ENCODE measurements at regions not wholly inside any gene's neighbourhood (a gene's known extent, or its start where the extent isn't known, plus 50 kb on each side); places are given as distances from the start of the nearest gene placed in this dataset.
"Not testable (repeated sequence)": the region's sequence is repeated elsewhere in the genome, so short reads cannot be mapped to it uniquely, and the experiment has no call there.

- in situ Hi-C loops (cut with HindIII; ENCODE audit: low pct_unique_long_range_greater_than_20kb, low sequenced_read_pairs): no loop called here
- no peak for DNase-seq (ENCODE audit: low read depth)
Observed at GRCh38 chr13:71382285-71382684, 484.7 kb downstream of the DACH1 start.

GRCh38 chr13:71380191-71380590 lies 486.8 kb downstream of the DACH1 start:
- no peak for DNase-seq (ENCODE audit: low read depth)

GRCh38 chr13:71378961-71379905 lies 487.8 kb downstream of the DACH1 start:
- in situ Hi-C loops (cut with HindIII; ENCODE audit: low pct_unique_long_range_greater_than_20kb, low sequenced_read_pairs): no loop called here

More at GRCh38 chr13:71380191-71380590, 486.8 kb downstream of the DACH1 start:
- in situ Hi-C loops (cut with HindIII; ENCODE audit: low pct_unique_long_range_greater_than_20kb, low sequenced_read_pairs): no loop called here

GRCh38 chr13:71374471-71375049 lies 492.4 kb downstream of the DACH1 start:
- no peak for DNase-seq (ENCODE audit: low read depth)
- in situ Hi-C loops (cut with HindIII; ENCODE audit: low pct_unique_long_range_greater_than_20kb, low sequenced_read_pairs): no loop called here

More at GRCh38 chr13:71378961-71379905, 487.8 kb downstream of the DACH1 start:
- DNase-seq (ENCODE audit: low read depth): no peak

GRCh38 chr13:71368336-71368735 lies 498.7 kb downstream of the DACH1 start:
- DNase-seq (ENCODE audit: low read depth): no peak
- in situ Hi-C loops (cut with HindIII; ENCODE audit: low pct_unique_long_range_greater_than_20kb, low sequenced_read_pairs): no loop called here

- in situ Hi-C loops (cut with HindIII; ENCODE audit: low pct_unique_long_range_greater_than_20kb, low sequenced_read_pairs): no loop called here
- no peak for DNase-seq (ENCODE audit: low read depth)
Observed at GRCh38 chr13:71360041-71360440, 507.0 kb downstream of the DACH1 start.

GRCh38 chr13:71359641-71360040 lies 507.4 kb downstream of the DACH1 start:
- no peak for DNase-seq (ENCODE audit: low read depth)
- in situ Hi-C loops (cut with HindIII; ENCODE audit: low pct_unique_long_range_greater_than_20kb, low sequenced_read_pairs): no loop called here

- in situ Hi-C loops (cut with HindIII; ENCODE audit: low pct_unique_long_range_greater_than_20kb, low sequenced_read_pairs): no loop called here
- DNase-seq (ENCODE audit: low read depth): no peak
Observed at GRCh38 chr13:71358218-71358617, 508.8 kb downstream of the DACH1 start.

GRCh38 chr13:71355010-71355409 lies 512.0 kb downstream of the DACH1 start:
- DNase-seq (ENCODE audit: low read depth): no peak
- in situ Hi-C loops (cut with HindIII; ENCODE audit: low pct_unique_long_range_greater_than_20kb, low sequenced_read_pairs): no loop called here

GRCh38 chr13:71350886-71351285 lies 516.1 kb downstream of the DACH1 start:
- in situ Hi-C loops (cut with HindIII; ENCODE audit: low pct_unique_long_range_greater_than_20kb, low sequenced_read_pairs): no loop called here
- no peak for DNase-seq (ENCODE audit: low read depth)

GRCh38 chr13:71345856-71346255 lies 521.1 kb downstream of the DACH1 start:
- in situ Hi-C loops (cut with HindIII; ENCODE audit: low pct_unique_long_range_greater_than_20kb, low sequenced_read_pairs); DNase-seq (ENCODE audit: low read depth): not testable (repeated sequence)

GRCh38 chr13:71339736-71340135 lies 527.3 kb downstream of the DACH1 start:
- in situ Hi-C loops (cut with HindIII; ENCODE audit: low pct_unique_long_range_greater_than_20kb, low sequenced_read_pairs): no loop called here
- DNase-seq (ENCODE audit: low read depth): no peak

- DNase-seq (ENCODE audit: low read depth): no peak
- in situ Hi-C loops (cut with HindIII; ENCODE audit: low pct_unique_long_range_greater_than_20kb, low sequenced_read_pairs): no loop called here
Observed at GRCh38 chr13:71339005-71339404, 528.0 kb downstream of the DACH1 start.

- in situ Hi-C loops (cut with HindIII; ENCODE audit: low pct_unique_long_range_greater_than_20kb, low sequenced_read_pairs): no loop called here
- DNase-seq (ENCODE audit: low read depth): no peak
Observed at GRCh38 chr13:71338070-71338469, 528.9 kb downstream of the DACH1 start.

- in situ Hi-C loops (cut with HindIII; ENCODE audit: low pct_unique_long_range_greater_than_20kb, low sequenced_read_pairs): no loop called here
- DNase-seq (ENCODE audit: low read depth): no peak
Observed at GRCh38 chr13:71327266-71327665, 539.7 kb downstream of the DACH1 start.

GRCh38 chr13:71325556-71325955 lies 541.4 kb downstream of the DACH1 start:
- DNase-seq (ENCODE audit: low read depth): no peak
- in situ Hi-C loops (cut with HindIII; ENCODE audit: low pct_unique_long_range_greater_than_20kb, low sequenced_read_pairs): no loop called here

- in situ Hi-C loops (cut with HindIII; ENCODE audit: low pct_unique_long_range_greater_than_20kb, low sequenced_read_pairs): no loop called here
Observed at GRCh38 chr13:71323266-71323665, 543.7 kb downstream of the DACH1 start.

GRCh38 chr13:71320452-71320851 lies 546.6 kb downstream of the DACH1 start:
- DNase-seq (ENCODE audit: low read depth): peak; percentile 9
- in situ Hi-C loops (cut with HindIII; ENCODE audit: low pct_unique_long_range_greater_than_20kb, low sequenced_read_pairs): no loop called here

More at GRCh38 chr13:71323266-71323665, 543.7 kb downstream of the DACH1 start:
- no peak for DNase-seq (ENCODE audit: low read depth)

- in situ Hi-C loops (cut with HindIII; ENCODE audit: low pct_unique_long_range_greater_than_20kb, low sequenced_read_pairs): no loop called here
Observed at GRCh38 chr13:71316792-71317363, 550.1 kb downstream of the DACH1 start.

More at GRCh38 chr13:71316792-71317363, 550.1 kb downstream of the DACH1 start:
- DNase-seq (ENCODE audit: low read depth): no peak

All from Caki2 (cell line).